ENCODE measurements at regions not wholly inside any gene's neighbourhood (a gene's known extent, or its start where the extent isn't known, plus 50 kb on each side); places are given as distances from the start of the nearest gene placed in this dataset.

DNA sequence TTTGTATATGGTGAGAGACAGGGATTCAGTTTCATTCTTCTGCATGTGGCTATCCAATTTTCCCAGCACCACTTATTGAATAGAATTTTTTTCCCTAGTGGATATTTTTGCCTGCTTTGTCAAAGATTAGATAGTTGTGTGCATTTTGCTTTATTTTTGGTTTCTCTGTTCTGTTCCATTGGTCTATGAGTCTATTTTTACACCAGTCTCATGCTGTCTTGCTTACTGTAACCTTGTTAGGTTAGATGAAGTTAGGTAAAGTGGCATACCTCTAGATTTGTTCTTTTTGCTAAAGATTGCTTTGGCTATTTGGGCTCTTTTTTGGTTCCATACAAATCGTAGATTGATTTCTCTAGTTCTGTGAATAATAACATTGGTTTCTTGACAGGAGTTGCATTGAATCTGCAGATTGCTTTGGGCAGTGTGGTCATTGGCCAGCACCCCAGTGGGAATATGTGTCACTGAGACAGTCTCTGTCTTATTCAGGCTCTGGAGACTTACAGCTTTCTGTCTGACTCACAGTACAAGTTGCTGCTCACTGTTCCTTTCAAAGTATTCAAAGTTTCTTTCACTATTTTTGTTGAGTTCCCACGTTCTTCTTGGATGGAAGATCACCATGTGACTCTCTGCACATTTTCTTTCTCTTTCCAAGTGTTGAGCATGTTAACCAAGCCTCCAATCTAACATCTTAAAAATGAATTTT lies 709.1 kb downstream of the CDH11 start:
- TF ChIP-seq, protein P1, sequence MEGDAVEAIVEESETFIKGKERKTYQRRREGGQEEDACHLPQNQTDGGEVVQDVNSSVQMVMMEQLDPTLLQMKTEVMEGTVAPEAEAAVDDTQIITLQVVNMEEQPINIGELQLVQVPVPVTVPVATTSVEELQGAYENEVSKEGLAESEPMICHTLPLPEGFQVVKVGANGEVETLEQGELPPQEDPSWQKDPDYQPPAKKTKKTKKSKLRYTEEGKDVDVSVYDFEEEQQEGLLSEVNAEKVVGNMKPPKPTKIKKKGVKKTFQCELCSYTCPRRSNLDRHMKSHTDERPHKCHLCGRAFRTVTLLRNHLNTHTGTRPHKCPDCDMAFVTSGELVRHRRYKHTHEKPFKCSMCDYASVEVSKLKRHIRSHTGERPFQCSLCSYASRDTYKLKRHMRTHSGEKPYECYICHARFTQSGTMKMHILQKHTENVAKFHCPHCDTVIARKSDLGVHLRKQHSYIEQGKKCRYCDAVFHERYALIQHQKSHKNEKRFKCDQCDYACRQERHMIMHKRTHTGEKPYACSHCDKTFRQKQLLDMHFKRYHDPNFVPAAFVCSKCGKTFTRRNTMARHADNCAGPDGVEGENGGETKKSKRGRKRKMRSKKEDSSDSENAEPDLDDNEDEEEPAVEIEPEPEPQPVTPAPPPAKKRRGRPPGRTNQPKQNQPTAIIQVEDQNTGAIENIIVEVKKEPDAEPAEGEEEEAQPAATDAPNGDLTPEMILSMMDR (conservative IDR thresholded peaks at IDR 0.05), result no peak
- TF ChIP-seq ZFX (IDR thresholded peaks at IDR 0.05), result no peak
- H3K27ac ChIP-seq, result no peak overlapping the region

DNA sequence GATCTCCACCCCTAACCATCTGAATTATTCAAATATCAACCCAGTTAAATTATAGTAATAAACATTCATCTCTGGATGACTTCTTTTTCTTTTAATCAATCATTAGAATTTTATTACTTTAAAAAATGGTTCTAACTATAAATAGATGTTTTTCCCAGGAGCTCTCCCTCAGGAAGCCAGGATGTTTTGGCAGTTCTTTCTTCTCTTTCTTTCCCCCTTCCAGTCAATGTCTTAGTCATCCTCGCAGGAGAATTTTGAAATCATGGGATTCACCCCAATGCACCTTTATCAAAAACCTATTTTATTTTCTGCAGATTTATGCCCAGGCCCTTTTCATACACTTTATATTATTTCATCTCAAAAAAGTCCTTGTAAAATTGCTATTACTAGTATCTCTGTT lies 711.6 kb downstream of the CDH11 start:
- no peak overlapping the region for H3K27ac ChIP-seq

DNA sequence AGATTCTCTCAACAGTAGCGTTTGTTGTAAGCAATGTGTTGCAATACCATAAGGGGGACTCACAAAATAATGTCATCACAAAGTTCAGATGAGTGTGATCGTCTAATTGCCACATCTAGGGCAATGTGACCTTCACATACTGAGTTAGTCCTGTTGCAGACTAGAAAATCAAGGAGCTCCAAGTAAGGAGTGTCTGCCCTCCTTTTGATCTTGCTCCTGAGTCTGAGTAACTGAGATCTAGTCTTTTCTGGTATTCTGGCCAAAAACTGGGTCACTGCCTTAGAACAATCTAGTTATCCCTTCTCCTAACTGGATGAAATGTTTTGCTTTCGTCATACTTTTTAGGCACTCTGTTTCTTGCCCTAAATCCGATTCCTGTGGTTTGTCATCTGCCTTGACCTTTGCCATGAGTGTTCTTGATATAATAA lies 712.1 kb downstream of the CDH11 start:
- TF ChIP-seq ZFX (IDR thresholded peaks at IDR 0.05), result no peak
- TF ChIP-seq, protein P1 (conservative IDR thresholded peaks at IDR 0.05), result no peak
- H3K27ac ChIP-seq, result no peak overlapping the region

More for the DNA sequence above, 711.6 kb downstream of the CDH11 start:
- TF ChIP-seq, protein P1 (conservative IDR thresholded peaks at IDR 0.05), result no peak
- TF ChIP-seq ZFX (IDR thresholded peaks at IDR 0.05), result no peak

DNA sequence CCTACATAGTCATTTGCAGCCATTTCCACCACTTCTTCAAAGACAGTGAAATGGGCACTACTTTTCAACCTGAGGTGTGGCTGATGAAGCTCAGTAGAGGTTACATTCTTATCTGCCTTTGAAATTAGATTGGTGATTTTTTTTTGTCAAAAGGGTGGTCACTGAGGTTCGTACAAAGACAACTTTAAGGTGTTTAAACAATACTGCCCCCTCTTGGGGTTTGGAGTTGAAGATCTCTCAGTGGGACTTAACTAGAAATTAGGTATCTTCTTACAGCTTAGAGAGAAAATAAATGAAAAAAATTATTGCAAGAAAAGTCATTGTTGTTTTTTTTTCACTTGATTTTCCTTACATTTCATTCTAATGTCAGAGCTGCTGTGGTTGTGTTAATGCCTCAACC lies 713.2 kb downstream of the CDH11 start:
- TF ChIP-seq, protein P1 (conservative IDR thresholded peaks at IDR 0.05), result no peak
- no peak for TF ChIP-seq ZFX (IDR thresholded peaks at IDR 0.05)

DNA sequence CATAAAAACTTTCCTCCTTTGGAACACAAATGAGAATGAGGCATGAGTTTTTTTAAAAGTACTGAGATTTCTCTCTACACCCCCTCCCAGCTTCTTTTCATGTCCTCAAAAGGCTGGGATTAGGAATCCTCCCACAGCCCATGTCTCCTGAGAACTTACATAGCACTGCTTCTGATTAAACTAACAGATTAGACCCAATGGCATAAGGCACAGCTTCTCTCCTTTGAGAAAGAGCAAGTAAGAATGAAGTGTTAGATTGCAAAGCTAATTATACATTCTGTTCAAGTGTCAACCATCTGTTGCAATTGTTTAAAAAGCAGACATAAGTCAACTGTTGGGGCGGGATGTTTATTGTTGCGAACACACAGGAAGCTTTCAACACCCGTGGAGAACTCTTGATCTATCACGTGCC lies 715.1 kb downstream of the CDH11 start:
- H3K27ac ChIP-seq, result no peak overlapping the region
- no peak for TF ChIP-seq ZFX (IDR thresholded peaks at IDR 0.05)
- TF ChIP-seq, protein P1 (conservative IDR thresholded peaks at IDR 0.05), result no peak

More for the DNA sequence above, 713.2 kb downstream of the CDH11 start:
- no peak overlapping the region for H3K27ac ChIP-seq

DNA sequence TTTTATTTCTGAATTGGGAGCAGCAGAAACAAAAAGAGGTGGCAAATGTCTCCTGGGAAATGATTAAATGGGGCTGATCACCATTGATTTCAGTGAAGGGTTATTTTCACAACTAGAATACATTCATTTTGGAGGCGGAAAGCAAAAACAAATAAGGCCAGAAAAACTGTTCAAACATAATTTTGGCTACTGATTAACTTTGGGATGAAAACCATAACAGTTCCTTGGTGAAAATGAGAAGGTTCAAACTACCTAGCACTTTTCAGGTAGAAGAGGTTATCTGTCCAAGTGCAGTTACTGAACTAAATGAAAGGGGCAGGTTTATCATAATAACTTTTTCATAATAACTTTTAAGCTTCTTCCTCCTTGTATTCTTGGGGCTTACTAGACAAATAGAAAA lies 718.5 kb downstream of the CDH11 start:
- no peak for TF ChIP-seq ZFX (IDR thresholded peaks at IDR 0.05)
- TF ChIP-seq, protein P1 (conservative IDR thresholded peaks at IDR 0.05), result no peak

DNA sequence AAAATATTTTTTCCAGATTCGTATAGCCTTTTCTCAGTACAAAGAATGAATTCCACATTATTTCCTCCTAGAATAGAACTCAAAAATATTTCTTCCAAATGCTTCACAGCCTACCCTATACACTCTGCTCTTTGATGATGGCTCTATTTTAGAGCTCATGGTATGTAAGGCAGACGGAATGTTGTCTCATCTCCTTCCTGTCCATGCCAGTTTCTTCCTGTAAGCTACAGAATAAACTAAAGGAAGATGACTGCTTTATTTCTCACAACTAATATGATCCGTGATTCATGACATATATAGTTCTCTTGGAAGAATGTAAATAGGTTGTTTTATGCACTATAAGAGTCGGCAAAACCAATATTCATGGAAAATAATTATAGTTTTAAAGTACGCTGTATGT lies 723.1 kb downstream of the CDH11 start:
- TF ChIP-seq ZFX (IDR thresholded peaks at IDR 0.05), result no peak
- TF ChIP-seq, protein P1 (conservative IDR thresholded peaks at IDR 0.05), result no peak
- no peak overlapping the region for H3K27ac ChIP-seq

More for the DNA sequence above, 718.5 kb downstream of the CDH11 start:
- no peak overlapping the region for H3K27ac ChIP-seq

Measured in C4-2B (cell line).